Neural progenitor cell (in vitro differentiated cells): ENCODE measurements at regions not wholly inside any gene's neighbourhood (a gene's known extent, or its start where the extent isn't known, plus 50 kb on each side); places are given as distances from the start of the nearest gene placed in this dataset.

Source experiments
- DNase-seq: peaks from one replicate; pipeline ENCODE4 v3.0.0-alpha.2; 2016; ENCODE audit warnings: low spot score
- H2AFZ ChIP-seq: fragments of 200-600 bp; sonication (generic); replicated peaks from 2 replicates; pipeline ENCODE4 v1.6.1; 2016; ENCODE audit warnings: antibody characterized with exemption
- H3F3A ChIP-seq: fragments of 200-600 bp; sonication (generic); 2 replicates; pipeline ENCODE4 v1.6.1; 2016; ENCODE audit warnings: antibody characterized with exemption, low read depth
- H3K27ac ChIP-seq: fragments of 200-600 bp; sonication (generic); 2 replicates; pipeline ENCODE4 v1.5.1; 2016; ENCODE audit warnings: mild to moderate bottlenecking
- H3K27me3 ChIP-seq: fragments of 200-600 bp; sonication (generic); 2 replicates; pipeline ENCODE4 v1.6.1; 2016; ENCODE audit warnings: mild to moderate bottlenecking, moderate library complexity
- H3K36me3 ChIP-seq: fragments of 200-600 bp; sonication (generic); 2 replicates; pipeline ENCODE4 v1.5.1; 2016
- H3K4me1 ChIP-seq: fragments of 200-600 bp; sonication (generic); 2 replicates; pipeline ENCODE4 v1.6.1; 2016; ENCODE audit warnings: mixed run types
- H3K4me2 ChIP-seq: fragments of 200-600 bp; sonication (generic); 2 replicates; pipeline ENCODE4 v1.6.1; 2016
- H3K4me3 ChIP-seq: fragments of 200-600 bp; sonication (generic); 2 replicates; pipeline ENCODE4 v1.5.1; 2016
- H3K79me2 ChIP-seq: fragments of 200-600 bp; sonication (generic); 2 replicates; pipeline ENCODE4 v1.6.1; 2016; ENCODE audit warnings: low read depth
- H3K9ac ChIP-seq: fragments of 200-600 bp; sonication (generic); 2 replicates; pipeline ENCODE4 v1.6.1; 2016
- H3K9me3 ChIP-seq: fragments of 200-600 bp; sonication (generic); 2 replicates; pipeline ENCODE4 v1.5.1; 2016; ENCODE audit warnings: low read depth
- H4K20me1 ChIP-seq: fragments of 200-600 bp; sonication (generic); 2 replicates; pipeline ENCODE4 v1.6.1; 2016; ENCODE audit warnings: low read depth
- H3K27ac Mint-ChIP-seq: 3 replicates; pipeline ENCODE4 v1.8.0; 2021; ENCODE audit warnings: mixed read lengths
- H3K27me3 Mint-ChIP-seq: 2 replicates; pipeline ENCODE4 v1.8.0; 2022; ENCODE audit warnings: low read depth, mild to moderate bottlenecking, inconsistent platforms, moderate library complexity, mixed read lengths; ENCODE audit not compliant: insufficient read depth
- H3K36me3 Mint-ChIP-seq: 3 replicates; pipeline ENCODE4 v1.8.0; 2021; ENCODE audit warnings: mixed read lengths
- H3K4me1 Mint-ChIP-seq: 3 replicates; pipeline ENCODE4 v1.8.0; 2021; ENCODE audit warnings: mixed read lengths
- H3K4me3 Mint-ChIP-seq: 3 replicates; pipeline ENCODE4 v1.8.0; 2021; ENCODE audit warnings: mild to moderate bottlenecking, moderate library complexity, mixed read lengths
- H3K9me3 Mint-ChIP-seq: 3 replicates; pipeline ENCODE4 v1.8.0; 2020; ENCODE audit warnings: mixed read lengths
- CTCF ChIP-seq: fragments of 200-600 bp; sonication (generic); IDR thresholded peaks from 2 replicates; pipeline ENCODE4 v1.5.1; 2017; ENCODE audit warnings: antibody characterized with exemption, mild to moderate bottlenecking
- EZH2 ChIP-seq: fragments of 200-600 bp; sonication (generic); IDR thresholded peaks from 2 replicates; pipeline ENCODE4 v1.6.1; 2017; ENCODE audit warnings: antibody characterized with exemption, mild to moderate bottlenecking, moderate library complexity
- EZH2phosphoT487 ChIP-seq: fragments of 200-600 bp; sonication (generic); IDR thresholded peaks from 2 replicates; pipeline ENCODE4 v1.6.1; 2017; ENCODE audit warnings: antibody characterized with exemption

DNA sequence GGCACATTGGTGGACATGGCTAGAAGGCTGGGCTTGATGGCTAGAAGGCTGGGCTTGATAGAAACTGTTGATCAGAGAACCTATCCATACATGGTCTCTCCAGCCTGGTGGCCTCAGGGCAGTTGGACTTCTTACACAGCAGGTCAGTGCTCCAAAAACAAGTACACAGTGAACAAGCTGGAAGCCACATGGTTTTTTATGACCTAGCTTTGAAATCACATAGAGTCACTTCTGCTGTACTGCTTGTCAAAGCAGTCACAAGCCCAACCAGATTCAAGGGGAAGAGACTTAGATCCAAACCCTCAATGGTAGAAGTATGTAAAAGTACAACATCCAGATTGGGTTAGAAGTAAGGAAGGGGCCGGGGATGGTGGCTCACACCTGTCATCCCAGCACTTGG is 89.4 kb upstream of the HES1 start:
- TF ChIP-seq CTCF (no peak), EZH2phosphoT487 (no peak), EZH2 (no peak)
- Histone ChIP-seq H3K4me3 (no peak overlapping the region), H4K20me1 (no peaks in the 10 kb centered on the region), H2AFZ (no peak overlapping the region), H3K4me1 (no peaks in the 10 kb centered on the region), H3K4me2 (no peak overlapping the region), H3K9ac (no peak overlapping the region), H3K36me3 (no peaks in the 10 kb centered on the region), H3K27ac (no peak overlapping the region), H3K9me3 (peaks cover 10% of the 10 kb centered on the region), H3F3A (no peaks in the 10 kb centered on the region), H3K27me3 (no peaks in the 10 kb centered on the region), H3K79me2 (no peaks in the 10 kb centered on the region)
- Mint-ChIP-seq H3K36me3 (peaks cover 3% of the 10 kb centered on the region), H3K27me3 (peaks cover 7% of the 10 kb centered on the region), H3K27ac (no peak overlapping the region), H3K4me1 (peaks cover 24% of the 10 kb centered on the region), H3K9me3 (peaks cover 15% of the 10 kb centered on the region), H3K4me3 (no peak overlapping the region)
- DNase-seq: no peak

GRCh38 chr3:194046995-194047645 is 88.8 kb upstream of the HES1 start:
- Histone ChIP-seq H3K4me3 (no peak overlapping the region), H3K9ac (no peak overlapping the region), H2AFZ (peak overlapping the region; percentile 3), H4K20me1 (no peaks in the 10 kb centered on the region), H3K9me3 (peaks cover 10% of the 10 kb centered on the region), H3K27me3 (no peaks in the 10 kb centered on the region), H3F3A (no peaks in the 10 kb centered on the region), H3K36me3 (no peaks in the 10 kb centered on the region), H3K79me2 (no peaks in the 10 kb centered on the region), H3K4me2 (no peak overlapping the region), H3K27ac (no peak overlapping the region), H3K4me1 (no peaks in the 10 kb centered on the region)
- H3K4me3 Mint-ChIP-seq: no peak overlapping the region
- H3K27ac Mint-ChIP-seq: no peak overlapping the region
- H3K4me1 Mint-ChIP-seq: peaks cover 24% of the 10 kb centered on the region
- no peak for DNase-seq
- TF ChIP-seq CTCF (no peak), EZH2phosphoT487 (no peak), EZH2 (no peak)
- H3K27me3 Mint-ChIP-seq: peaks cover 7% of the 10 kb centered on the region
- peaks cover 20% of the 10 kb centered on the region for H3K9me3 Mint-ChIP-seq
- H3K36me3 Mint-ChIP-seq: peaks cover 6% of the 10 kb centered on the region

GRCh38 chr3:194049394-194049793 is 86.6 kb upstream of the HES1 start:
- TF ChIP-seq EZH2phosphoT487 (no peak), CTCF (no peak), EZH2 (no peak)
- H3K9me3 Mint-ChIP-seq: peaks cover 28% of the 10 kb centered on the region
- Histone ChIP-seq H2AFZ (no peak overlapping the region), H3K4me1 (peaks cover 5% of the 10 kb centered on the region), H3K4me3 (no peak overlapping the region), H3F3A (peaks cover 4% of the 10 kb centered on the region), H3K4me2 (no peak overlapping the region), H3K36me3 (no peaks in the 10 kb centered on the region), H3K27ac (no peak overlapping the region), H3K9me3 (peaks cover 10% of the 10 kb centered on the region), H3K27me3 (no peaks in the 10 kb centered on the region), H4K20me1 (no peaks in the 10 kb centered on the region), H3K79me2 (no peaks in the 10 kb centered on the region), H3K9ac (no peak overlapping the region)
- H3K27me3 Mint-ChIP-seq: peaks cover 11% of the 10 kb centered on the region
- H3K36me3 Mint-ChIP-seq: peaks cover 6% of the 10 kb centered on the region
- H3K4me3 Mint-ChIP-seq: no peak overlapping the region
- no peak overlapping the region for H3K27ac Mint-ChIP-seq
- peaks cover 23% of the 10 kb centered on the region for H3K4me1 Mint-ChIP-seq
- DNase-seq: no peak
